H9 (cell line): ENCODE measurements at regions not wholly inside any gene's neighbourhood (a gene's known extent, or its start where the extent isn't known, plus 50 kb on each side); places are given as distances from the start of the nearest gene placed in this dataset.

Experiments
- DNase-seq: peaks from one replicate; pipeline ENCODE4 v3.0.0-alpha.2; 2017
- H2AFZ ChIP-seq: one replicate; pipeline ENCODE4 v1.6.1; 2013; ENCODE audit warnings: mild to moderate bottlenecking, low read length, control low read depth, moderate library complexity
- H2AK5ac ChIP-seq: 2 replicates; pipeline ENCODE4 v1.6.1; 2013; ENCODE audit warnings: low read length, control low read depth, mixed read lengths; ENCODE audit not compliant: insufficient read length
- H2BK120ac ChIP-seq: one replicate; pipeline ENCODE4 v1.6.1; 2013; ENCODE audit warnings: low read depth, mild to moderate bottlenecking, low read length, control low read depth, inconsistent platforms; ENCODE audit not compliant: poor library complexity, severe bottlenecking
- H2BK12ac ChIP-seq: 2 replicates; pipeline ENCODE4 v1.6.1; 2013; ENCODE audit warnings: low read length, control low read depth, mixed read lengths, low read depth; ENCODE audit not compliant: insufficient read length
- H2BK15ac ChIP-seq: 2 replicates; pipeline ENCODE4 v1.6.1; 2013; ENCODE audit warnings: low read depth, low read length, control low read depth
- H2BK20ac ChIP-seq: one replicate; pipeline ENCODE4 v1.6.1; 2013; ENCODE audit warnings: low read depth, mild to moderate bottlenecking, low read length, control low read depth, inconsistent platforms; ENCODE audit not compliant: poor library complexity, severe bottlenecking
- H2BK5ac ChIP-seq: 2 replicates; pipeline ENCODE4 v1.6.1; 2013; ENCODE audit warnings: low read length, control low read depth, mixed read lengths; ENCODE audit not compliant: insufficient read length
- H3K14ac ChIP-seq: 2 replicates; pipeline ENCODE4 v1.6.1; 2013; ENCODE audit warnings: low read length, control low read depth; ENCODE audit not compliant: insufficient read depth
- H3K18ac ChIP-seq: 2 replicates; pipeline ENCODE4 v1.6.1; 2013; ENCODE audit warnings: low read depth, mild to moderate bottlenecking, mixed read lengths, low read length, control low read depth; ENCODE audit not compliant: insufficient read length
- H3K23ac ChIP-seq: 2 replicates; pipeline ENCODE4 v1.6.1; 2013; ENCODE audit warnings: low read length, control low read depth, mixed read lengths, low read depth; ENCODE audit not compliant: insufficient read length
- H3K23me2 ChIP-seq: 2 replicates; pipeline ENCODE4 v1.6.1; 2013; ENCODE audit warnings: low read depth, mild to moderate bottlenecking, mixed read lengths, low read length, control low read depth; ENCODE audit not compliant: insufficient read length, poor library complexity, severe bottlenecking
- H3K27ac ChIP-seq: 2 replicates; pipeline ENCODE4 v1.5.1; 2013; ENCODE audit warnings: low read length, control low read depth, mixed read lengths, low read depth; ENCODE audit not compliant: insufficient read length
- H3K27me3 ChIP-seq: 2 replicates; pipeline ENCODE4 v1.6.1; 2013; ENCODE audit warnings: low read length, control low read depth, inconsistent platforms; ENCODE audit not compliant: insufficient read depth
- H3K4ac ChIP-seq: 2 replicates; pipeline ENCODE4 v1.6.1; 2013; ENCODE audit warnings: low read depth, mild to moderate bottlenecking, control low read depth, inconsistent platforms, low read length, moderate library complexity
- H3K4me1 ChIP-seq: 2 replicates; pipeline ENCODE4 v1.6.1; 2013; ENCODE audit warnings: low read length, control low read depth, inconsistent platforms; ENCODE audit not compliant: insufficient read depth
- H3K4me2 ChIP-seq: 2 replicates; pipeline ENCODE4 v1.6.1; 2013; ENCODE audit warnings: low read length, control low read depth, mixed read lengths; ENCODE audit not compliant: insufficient read length, insufficient read depth
- H3K56ac ChIP-seq: 2 replicates; pipeline ENCODE4 v1.6.1; 2013; ENCODE audit warnings: low read depth, mild to moderate bottlenecking, mixed read lengths, low read length, control low read depth; ENCODE audit not compliant: insufficient read length
- H3K79me1 ChIP-seq: 2 replicates; pipeline ENCODE4 v1.6.1; 2013; ENCODE audit warnings: low read depth, mild to moderate bottlenecking, moderate library complexity, low read length, control low read depth, inconsistent platforms; ENCODE audit not compliant: insufficient read depth, poor library complexity, severe bottlenecking
- H3K79me2 ChIP-seq: 2 replicates; pipeline ENCODE4 v1.6.1; 2013; ENCODE audit warnings: low read length, control low read depth, inconsistent platforms; ENCODE audit not compliant: insufficient read depth
- H3K9ac ChIP-seq: 2 replicates; pipeline ENCODE4 v1.6.1; 2013; ENCODE audit warnings: low read length, control low read depth, mixed read lengths; ENCODE audit not compliant: insufficient read length; ENCODE audit errors: extremely low read depth
- H3K9me3 ChIP-seq: one replicate; pipeline ENCODE4 v1.6.1; 2013; ENCODE audit warnings: low read depth, low read length, inconsistent platforms; ENCODE audit not compliant: control insufficient read depth
- H3T11ph ChIP-seq: one replicate; pipeline ENCODE4 v1.6.1; 2013; ENCODE audit warnings: mild to moderate bottlenecking, low read length, control low read depth, inconsistent platforms
- H4K20me1 ChIP-seq: one replicate; pipeline ENCODE4 v1.6.1; 2013; ENCODE audit not compliant: control insufficient read depth, insufficient read length, insufficient read depth
- H4K5ac ChIP-seq: 2 replicates; pipeline ENCODE4 v1.6.1; 2013; ENCODE audit warnings: low read depth, mild to moderate bottlenecking, mixed read lengths, low read length, control low read depth; ENCODE audit not compliant: insufficient read length
- H4K8ac ChIP-seq: replicated peaks from 2 replicates; pipeline ENCODE4 v1.6.1; 2013; ENCODE audit warnings: low read length, control low read depth, mixed read lengths, low read depth; ENCODE audit not compliant: insufficient read length
- H4K91ac ChIP-seq: 2 replicates; pipeline ENCODE4 v1.6.1; 2013; ENCODE audit warnings: low read depth, mild to moderate bottlenecking, moderate library complexity, mixed read lengths, low read length, control low read depth; ENCODE audit not compliant: insufficient read length
- H3K27ac Mint-ChIP-seq, 3 experiments: 2 replicates in 2 of 3; 3 replicates in 1 of 3; pipeline ENCODE4 v1.8.0; 2020 to 2021; ENCODE audit warnings: mixed read lengths in 3 of 3, mild to moderate bottlenecking in 1 of 3, moderate library complexity in 1 of 3
- H3K27me3 Mint-ChIP-seq: 2 replicates; pipeline ENCODE4 v1.8.0; 2021; ENCODE audit warnings: low read depth, mild to moderate bottlenecking, moderate library complexity, mixed read lengths
- H3K36me3 Mint-ChIP-seq, 3 experiments: 2 replicates in 2 of 3; 3 replicates in 1 of 3; pipeline ENCODE4 v1.8.0; 2020 to 2021; ENCODE audit warnings: low read depth in 3 of 3, mixed read lengths in 3 of 3; ENCODE audit not compliant: insufficient read depth in 1 of 3
- H3K4me1 Mint-ChIP-seq, 2 experiments: 2 replicates each; pipeline ENCODE4 v1.8.0; 2020; ENCODE audit warnings: mixed read lengths in 2 of 2
- H3K4me3 Mint-ChIP-seq, 2 experiments: 2 replicates in 1 of 2; 3 replicates in 1 of 2; pipeline ENCODE4 v1.8.0; 2020 to 2021; ENCODE audit warnings: mild to moderate bottlenecking in 2 of 2, mixed read lengths in 2 of 2, moderate library complexity in 1 of 2
- H3K9me3 Mint-ChIP-seq, 2 experiments: 2 replicates in 1 of 2; 3 replicates in 1 of 2; pipeline ENCODE4 v1.8.0; 2020; ENCODE audit warnings: mild to moderate bottlenecking in 2 of 2, mixed read lengths in 2 of 2, moderate library complexity in 1 of 2
- WGBS: extraction: QIAGEN DNeasy Blood & Tissue Kit; methylation state at CpG from one replicate; pipeline ENCODE4 v1.1.7; 2013; ENCODE audit warnings: missing lambda C conversion rate, low lambda C conversion rate, mixed read lengths; ENCODE audit not compliant: insufficient read length; ENCODE audit errors: extremely low coverage; 5-methylcytosine and 5-hydroxymethylcytosine counted together
- TF ChIP-seq, protein P1 (sequence below): fragments of 200-600 bp; sonication (generic); conservative IDR thresholded peaks from 3 replicates; pipeline ENCODE4 v1.8.0; 2021; ENCODE audit warnings: antibody characterized with exemption, mild to moderate bottlenecking

DNA sequence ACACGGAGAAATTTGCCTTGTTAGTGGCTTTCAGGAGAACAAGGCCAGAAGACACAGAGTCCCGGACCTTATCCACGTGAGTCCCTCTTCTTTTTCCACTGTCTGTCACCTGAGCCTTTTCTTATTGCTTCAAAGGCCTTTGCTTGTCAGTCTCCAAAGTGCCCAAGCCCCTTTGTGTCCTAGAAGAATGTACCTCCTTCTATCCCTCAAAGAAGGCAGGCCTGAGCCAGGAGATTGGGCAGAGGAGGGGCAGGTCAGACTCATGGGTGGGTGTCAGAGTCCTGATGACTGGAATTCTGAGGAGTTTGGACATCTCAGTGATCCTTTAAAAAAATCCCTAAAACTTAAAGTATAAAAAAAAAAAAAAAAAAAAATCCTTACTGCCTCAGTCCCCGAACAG is 299.6 kb upstream of the NCAM1 start:
- Histone ChIP-seq H3K4me2 (no peak overlapping the region), H3K56ac (no peak overlapping the region), H3K18ac (no peak overlapping the region), H2AFZ (no peak overlapping the region), H2AK5ac (no peak overlapping the region), H3K27me3 (no peaks in the 10 kb centered on the region), H3K14ac (no peak overlapping the region), H4K20me1 (no peaks in the 10 kb centered on the region), H3K79me2 (no peaks in the 10 kb centered on the region), H3K9me3 (no peaks in the 10 kb centered on the region), H3T11ph (no peak overlapping the region), H2BK20ac (no peak overlapping the region), H3K23ac (no peak overlapping the region), H2BK5ac (no peak overlapping the region), H4K91ac (no peak overlapping the region), H3K4ac (no peak overlapping the region), H3K9ac (no peak overlapping the region), H3K4me1 (no peaks in the 10 kb centered on the region), H2BK12ac (no peak overlapping the region), H3K79me1 (no peaks in the 10 kb centered on the region), H4K8ac (no peak overlapping the region), H3K27ac (no peak overlapping the region), H4K5ac (no peak overlapping the region), H2BK15ac (no peak overlapping the region), H3K23me2 (no peaks in the 10 kb centered on the region), H2BK120ac (no peak overlapping the region)
- peaks cover 0 to 3% of the 10 kb centered on the region in 2 experiments; a peak in 1 of 4 replicates for H3K4me1 Mint-ChIP-seq
- H3K4me3 Mint-ChIP-seq: no peak overlapping the region
- no peak overlapping the region for H3K27ac Mint-ChIP-seq
- H3K36me3 Mint-ChIP-seq: no peaks in the 10 kb centered on the region; a peak in 1 of 7 replicates
- no peak for DNase-seq
- TF ChIP-seq, protein P1, sequence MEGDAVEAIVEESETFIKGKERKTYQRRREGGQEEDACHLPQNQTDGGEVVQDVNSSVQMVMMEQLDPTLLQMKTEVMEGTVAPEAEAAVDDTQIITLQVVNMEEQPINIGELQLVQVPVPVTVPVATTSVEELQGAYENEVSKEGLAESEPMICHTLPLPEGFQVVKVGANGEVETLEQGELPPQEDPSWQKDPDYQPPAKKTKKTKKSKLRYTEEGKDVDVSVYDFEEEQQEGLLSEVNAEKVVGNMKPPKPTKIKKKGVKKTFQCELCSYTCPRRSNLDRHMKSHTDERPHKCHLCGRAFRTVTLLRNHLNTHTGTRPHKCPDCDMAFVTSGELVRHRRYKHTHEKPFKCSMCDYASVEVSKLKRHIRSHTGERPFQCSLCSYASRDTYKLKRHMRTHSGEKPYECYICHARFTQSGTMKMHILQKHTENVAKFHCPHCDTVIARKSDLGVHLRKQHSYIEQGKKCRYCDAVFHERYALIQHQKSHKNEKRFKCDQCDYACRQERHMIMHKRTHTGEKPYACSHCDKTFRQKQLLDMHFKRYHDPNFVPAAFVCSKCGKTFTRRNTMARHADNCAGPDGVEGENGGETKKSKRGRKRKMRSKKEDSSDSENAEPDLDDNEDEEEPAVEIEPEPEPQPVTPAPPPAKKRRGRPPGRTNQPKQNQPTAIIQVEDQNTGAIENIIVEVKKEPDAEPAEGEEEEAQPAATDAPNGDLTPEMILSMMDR: no peak
- no CpG with 5 or more reads among the region's 4 CpGs for WGBS
- peaks cover 2% of the 10 kb centered on the region; the same call in 1 of the 2 replicates for H3K27me3 Mint-ChIP-seq
- H3K9me3 Mint-ChIP-seq: no peaks in the 10 kb centered on the region
